HG02870 (cell line): ENCODE measurements at regions not wholly inside any gene's neighbourhood (a gene's known extent, or its start where the extent isn't known, plus 50 kb on each side); places are given as distances from the start of the nearest gene placed in this dataset.
"Not testable (repeated sequence)": the region's sequence is repeated elsewhere in the genome, so short reads cannot be mapped to it uniquely, and the experiment has no call there.

ENCODE experiments used
- ATAC-seq: cut with Tn5 transposase; IDR thresholded peaks from one replicate; pipeline ENCODE4 v1.9.1; 2021; ENCODE audit warnings: mild to moderate bottlenecking, moderate library complexity; ENCODE audit not compliant: unreplicated experiment

- ATAC-seq, result no peak
These were observed 308.5 kb upstream of the TFPI start for GRCh38 chr2:187862715-187863114.

- ATAC-seq, result no peak
These were observed 310.8 kb upstream of the TFPI start for GRCh38 chr2:187865025-187865424.

GRCh38 chr2:187867165-187867564, 312.9 kb upstream of the TFPI start:
- no peak for ATAC-seq

- ATAC-seq, result no peak
These were observed 315.0 kb upstream of the TFPI start for GRCh38 chr2:187869195-187869594.

- no peak for ATAC-seq
These were observed 317.3 kb upstream of the TFPI start for GRCh38 chr2:187871506-187871905.

GRCh38 chr2:187873132-187873531, 318.9 kb upstream of the TFPI start:
- no peak for ATAC-seq

GRCh38 chr2:187874786-187875185, 320.6 kb upstream of the TFPI start:
- no peak for ATAC-seq

- no peak for ATAC-seq
These were observed 321.3 kb upstream of the TFPI start for GRCh38 chr2:187875261-187876141.

- no peak for ATAC-seq
These were observed 322.3 kb upstream of the TFPI start for GRCh38 chr2:187876554-187876953.

GRCh38 chr2:187877391-187877790, 323.2 kb upstream of the TFPI start:
- ATAC-seq, result no peak

GRCh38 chr2:187878112-187878511, 323.9 kb upstream of the TFPI start:
- no peak for ATAC-seq

- no peak for ATAC-seq
These were observed 325.3 kb upstream of the TFPI start for GRCh38 chr2:187879491-187879890.

GRCh38 chr2:187884003-187884402, 329.8 kb upstream of the TFPI start:
- no peak for ATAC-seq

GRCh38 chr2:187890690-187891089, 336.5 kb upstream of the TFPI start:
- no peak for ATAC-seq

- ATAC-seq, result no peak
These were observed 345.8 kb upstream of the TFPI start for GRCh38 chr2:187900021-187900420.

GRCh38 chr2:187906021-187906420, 351.8 kb upstream of the TFPI start:
- ATAC-seq, result no peak

GRCh38 chr2:187910922-187911321, 356.7 kb upstream of the TFPI start:
- ATAC-seq, result not testable (repeated sequence)

GRCh38 chr2:187912950-187913349, 358.7 kb upstream of the TFPI start:
- ATAC-seq, result no peak

- no peak for ATAC-seq
These were observed 361.6 kb upstream of the TFPI start for GRCh38 chr2:187915810-187916209.

- ATAC-seq, result no peak
These were observed 362.6 kb upstream of the TFPI start for GRCh38 chr2:187916799-187917198.

- ATAC-seq, result no peak
These were observed 363.3 kb upstream of the TFPI start for GRCh38 chr2:187917535-187917934.

- no peak for ATAC-seq
These were observed 365.0 kb upstream of the TFPI start for GRCh38 chr2:187918996-187919821.
